Activated naive CD4-positive, alpha-beta T cell treated with anti-CD3 and anti-CD28 coated beads, Interleukin-2, amount 10 ng/mL, durations not matched to agents 7 days and 5 days (primary cell): ENCODE measurements at regions not wholly inside any gene's neighbourhood (a gene's known extent, or its start where the extent isn't known, plus 50 kb on each side); places are given as distances from the start of the nearest gene placed in this dataset.

Experiments
- CTCF ChIA-PET: fragments of 350-600 bp; sonication (Branson Sonifier 250); formaldehyde crosslinking; loops from one replicate; lab custom pipeline; 2021; ENCODE audit warnings: antibody characterized with exemption; lab: Charles Lee
- DNase-seq: peaks from one replicate; pipeline ENCODE4 v3.0.0-alpha.2; 2020
- H3K27ac Mint-ChIP-seq: one replicate; pipeline ENCODE4 v1.8.0; 2021; ENCODE audit warnings: mild to moderate bottlenecking, moderate library complexity, mixed read lengths
- H3K27me3 Mint-ChIP-seq: one replicate; pipeline ENCODE4 v1.8.0; 2021; ENCODE audit warnings: mild to moderate bottlenecking, mixed read lengths
- H3K36me3 Mint-ChIP-seq: one replicate; pipeline ENCODE4 v1.8.0; 2021; ENCODE audit warnings: mixed read lengths
- H3K4me1 Mint-ChIP-seq: one replicate; pipeline ENCODE4 v1.8.0; 2021; ENCODE audit warnings: mixed read lengths
- H3K4me3 Mint-ChIP-seq: one replicate; pipeline ENCODE4 v1.8.0; 2021; ENCODE audit warnings: mild to moderate bottlenecking, moderate library complexity, mixed read lengths
- H3K9me3 Mint-ChIP-seq: one replicate; pipeline ENCODE4 v1.8.0; 2021; ENCODE audit warnings: mixed read lengths

DNA sequence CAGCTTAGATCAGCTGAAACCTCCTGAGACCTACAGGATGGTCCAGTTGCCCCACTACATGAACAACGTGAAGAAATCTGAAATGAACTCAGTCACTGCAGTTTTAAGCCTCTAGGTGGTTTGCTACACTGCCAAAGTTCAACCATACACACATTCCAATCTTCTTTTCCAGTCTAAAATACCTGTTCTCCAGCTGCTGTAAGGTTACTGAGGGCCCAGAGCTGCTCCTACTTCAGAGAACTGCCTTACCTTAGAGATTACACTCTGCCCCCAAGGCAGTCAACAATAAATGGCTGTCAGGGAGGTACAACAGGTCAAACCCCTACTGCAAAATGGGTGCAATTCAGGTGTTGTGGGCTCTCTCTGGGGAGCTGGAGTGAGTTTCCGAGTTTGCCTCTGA is 154.1 kb upstream of the MIR17HG start:
- no peaks in the 10 kb centered on the region for H3K9me3 Mint-ChIP-seq
- H3K27me3 Mint-ChIP-seq = peaks cover 3% of the 10 kb centered on the region
- no peak overlapping the region for H3K4me3 Mint-ChIP-seq
- no peak for DNase-seq
- no peaks in the 10 kb centered on the region for H3K4me1 Mint-ChIP-seq
- no peak overlapping the region for H3K27ac Mint-ChIP-seq
- CTCF ChIA-PET = no interaction called here
- no peaks in the 10 kb centered on the region for H3K36me3 Mint-ChIP-seq

- Mint-ChIP-seq H3K27me3 (no peaks in the 10 kb centered on the region), H3K27ac (no peak overlapping the region), H3K9me3 (no peaks in the 10 kb centered on the region), H3K36me3 (no peaks in the 10 kb centered on the region), H3K4me3 (no peak overlapping the region), H3K4me1 (no peaks in the 10 kb centered on the region)
- CTCF ChIA-PET = no interaction called here
- DNase-seq = no peak
Observed at GRCh38 chr13:91195789-91196188, 151.7 kb upstream of the MIR17HG start.

DNA sequence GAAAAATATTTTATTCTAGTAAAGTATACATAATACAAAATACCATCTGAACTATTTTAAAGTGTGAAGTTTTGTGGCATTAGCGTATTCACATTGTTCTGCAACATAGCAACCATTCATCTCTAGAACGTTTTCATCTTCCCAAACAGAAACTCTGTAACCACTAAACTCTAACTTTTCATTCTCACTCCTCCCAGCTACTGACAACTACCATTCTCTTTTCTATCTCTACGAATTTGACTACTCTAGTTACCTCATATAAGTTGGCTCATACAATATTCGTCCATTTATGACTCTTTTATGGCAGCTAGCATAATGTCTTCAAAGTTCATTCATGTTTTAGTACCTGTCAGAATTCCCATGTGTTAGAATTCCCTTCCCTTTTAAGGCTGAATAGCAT is 150.5 kb upstream of the MIR17HG start:
- no peak overlapping the region for H3K4me3 Mint-ChIP-seq
- DNase-seq = no peak
- H3K9me3 Mint-ChIP-seq = no peaks in the 10 kb centered on the region
- CTCF ChIA-PET = no interaction called here
- H3K27ac Mint-ChIP-seq = no peak overlapping the region
- no peaks in the 10 kb centered on the region for H3K27me3 Mint-ChIP-seq
- H3K36me3 Mint-ChIP-seq = no peaks in the 10 kb centered on the region
- no peaks in the 10 kb centered on the region for H3K4me1 Mint-ChIP-seq

GRCh38 chr13:91199866-91200265 is 147.6 kb upstream of the MIR17HG start:
- DNase-seq = no peak
- no peaks in the 10 kb centered on the region for H3K36me3 Mint-ChIP-seq
- no peak overlapping the region for H3K27ac Mint-ChIP-seq
- H3K4me1 Mint-ChIP-seq = no peaks in the 10 kb centered on the region
- no peaks in the 10 kb centered on the region for H3K9me3 Mint-ChIP-seq
- H3K27me3 Mint-ChIP-seq = no peaks in the 10 kb centered on the region
- CTCF ChIA-PET = no interaction called here
- H3K4me3 Mint-ChIP-seq = no peak overlapping the region

DNA sequence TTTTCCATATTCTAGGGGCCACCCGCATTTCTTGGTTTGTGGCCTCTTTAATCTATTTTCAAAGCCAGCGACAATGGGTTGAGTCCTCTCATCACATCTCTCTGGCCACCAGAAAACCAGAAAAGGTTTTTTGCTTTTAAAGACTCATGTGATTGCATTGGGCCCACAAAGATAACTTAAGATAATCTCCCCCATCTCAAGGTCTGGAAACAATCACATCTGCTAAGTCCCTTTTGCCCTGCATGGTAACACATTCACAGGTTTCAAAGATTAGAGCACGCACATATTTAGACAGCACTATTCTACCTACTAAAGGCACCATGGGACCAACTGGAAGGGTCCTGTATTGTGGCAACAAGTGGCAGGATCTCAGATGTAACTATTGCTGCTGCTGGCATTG is 147.0 kb upstream of the MIR17HG start:
- H3K4me1 Mint-ChIP-seq = no peaks in the 10 kb centered on the region
- DNase-seq = no peak
- no peaks in the 10 kb centered on the region for H3K9me3 Mint-ChIP-seq
- no peaks in the 10 kb centered on the region for H3K36me3 Mint-ChIP-seq
- no peak overlapping the region for H3K27ac Mint-ChIP-seq
- no peak overlapping the region for H3K4me3 Mint-ChIP-seq
- no peaks in the 10 kb centered on the region for H3K27me3 Mint-ChIP-seq
- CTCF ChIA-PET = no interaction called here

DNA sequence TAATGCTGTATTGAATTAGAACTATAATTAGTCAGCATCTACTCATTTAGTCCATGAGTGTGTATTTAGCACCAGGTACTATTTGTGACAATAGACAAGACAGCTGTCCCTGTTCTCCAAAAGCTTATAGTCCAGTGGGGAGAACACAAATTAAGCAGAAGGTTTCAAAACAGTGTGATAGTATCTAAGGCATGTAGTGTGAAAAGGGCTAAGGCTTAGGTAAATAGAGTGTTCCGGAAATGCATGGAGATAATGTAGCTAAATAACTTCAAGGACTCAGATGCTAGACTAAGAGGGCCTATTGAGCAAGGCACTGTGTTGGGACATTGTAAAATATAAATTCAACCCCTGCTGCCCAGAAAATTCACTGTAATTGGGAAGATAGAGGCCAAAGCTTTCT is 144.1 kb upstream of the MIR17HG start:
- H3K9me3 Mint-ChIP-seq = no peaks in the 10 kb centered on the region
- CTCF ChIA-PET = interaction anchor here (0.6 kb wide), 1 partner anchor 1211 kb away, joined by 3 read pairs; no protein-coding TSS in a partner anchor
- no peaks in the 10 kb centered on the region for H3K36me3 Mint-ChIP-seq
- H3K4me1 Mint-ChIP-seq = no peaks in the 10 kb centered on the region
- H3K27ac Mint-ChIP-seq = no peak overlapping the region
- H3K27me3 Mint-ChIP-seq = no peaks in the 10 kb centered on the region
- H3K4me3 Mint-ChIP-seq = no peak overlapping the region
- no peak for DNase-seq

- no peak overlapping the region for H3K27ac Mint-ChIP-seq
- DNase-seq = no peak
- no peaks in the 10 kb centered on the region for H3K36me3 Mint-ChIP-seq
- no peak overlapping the region for H3K4me3 Mint-ChIP-seq
- no peaks in the 10 kb centered on the region for H3K9me3 Mint-ChIP-seq
- H3K27me3 Mint-ChIP-seq = peaks cover 4% of the 10 kb centered on the region
- no peaks in the 10 kb centered on the region for H3K4me1 Mint-ChIP-seq
- CTCF ChIA-PET = interaction anchor here (0.7 kb wide), 1 partner anchor 329 kb away, joined by 3 read pairs; no protein-coding TSS in a partner anchor
Observed at GRCh38 chr13:91207261-91207660, 140.2 kb upstream of the MIR17HG start.

- no peak for DNase-seq
- no peaks in the 10 kb centered on the region for H3K36me3 Mint-ChIP-seq
- H3K27me3 Mint-ChIP-seq = peaks cover 4% of the 10 kb centered on the region
- H3K27ac Mint-ChIP-seq = no peak overlapping the region
- H3K4me3 Mint-ChIP-seq = no peak overlapping the region
- CTCF ChIA-PET = no interaction called here
- no peaks in the 10 kb centered on the region for H3K4me1 Mint-ChIP-seq
- H3K9me3 Mint-ChIP-seq = no peaks in the 10 kb centered on the region
Observed at GRCh38 chr13:91211510-91211909, 136.0 kb upstream of the MIR17HG start.

- no peak overlapping the region for H3K4me3 Mint-ChIP-seq
- no peaks in the 10 kb centered on the region for H3K9me3 Mint-ChIP-seq
- peaks cover 4% of the 10 kb centered on the region for H3K27me3 Mint-ChIP-seq
- CTCF ChIA-PET = no interaction called here
- H3K36me3 Mint-ChIP-seq = no peaks in the 10 kb centered on the region
- DNase-seq = no peak
- H3K27ac Mint-ChIP-seq = no peak overlapping the region
- H3K4me1 Mint-ChIP-seq = no peaks in the 10 kb centered on the region
Observed at GRCh38 chr13:91212231-91212630, 135.3 kb upstream of the MIR17HG start.

GRCh38 chr13:91214031-91214430 is 133.5 kb upstream of the MIR17HG start:
- H3K4me1 Mint-ChIP-seq = no peaks in the 10 kb centered on the region
- no peaks in the 10 kb centered on the region for H3K9me3 Mint-ChIP-seq
- no peak overlapping the region for H3K27ac Mint-ChIP-seq
- no peak overlapping the region for H3K4me3 Mint-ChIP-seq
- no peaks in the 10 kb centered on the region for H3K36me3 Mint-ChIP-seq
- H3K27me3 Mint-ChIP-seq = peaks cover 4% of the 10 kb centered on the region
- CTCF ChIA-PET = no interaction called here
- DNase-seq = no peak

DNA sequence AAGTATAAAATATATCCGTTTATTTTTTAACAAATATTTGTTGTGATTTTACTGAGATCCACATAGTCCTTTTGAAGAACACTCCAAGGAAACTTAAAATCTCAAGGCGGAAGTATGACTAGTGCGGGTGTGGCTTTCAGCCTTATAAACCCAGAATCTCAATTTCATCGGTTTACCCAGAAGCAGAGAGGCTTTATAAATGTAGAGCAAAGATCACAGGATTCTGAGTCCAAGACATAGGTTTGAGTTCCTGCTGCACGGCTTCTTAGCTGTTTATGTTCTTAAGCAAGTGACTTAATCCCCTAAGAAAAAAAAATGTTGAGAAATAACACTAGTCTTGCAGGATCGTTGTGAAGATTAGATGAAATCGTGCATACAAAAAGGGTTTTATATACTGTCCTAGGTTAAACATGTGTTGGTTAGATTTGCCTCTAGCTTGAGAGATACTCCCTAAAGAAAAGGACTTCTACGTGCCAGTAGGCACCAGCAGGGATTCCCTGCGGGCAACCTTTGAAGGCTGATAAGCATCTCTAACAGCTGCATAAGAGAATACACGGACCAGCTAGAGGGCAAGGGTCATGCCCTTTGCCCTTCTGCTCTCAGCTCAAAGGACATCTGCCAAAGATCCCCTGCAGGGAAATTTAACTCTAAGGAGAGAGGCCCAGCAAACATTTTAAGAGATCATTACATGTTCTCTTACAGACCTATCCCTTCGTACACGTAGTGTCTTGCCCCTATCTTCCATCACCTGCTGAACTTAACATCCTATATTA is 130.4 kb upstream of the MIR17HG start:
- no peak for DNase-seq
- no peaks in the 10 kb centered on the region for H3K9me3 Mint-ChIP-seq
- H3K27me3 Mint-ChIP-seq = no peaks in the 10 kb centered on the region
- H3K27ac Mint-ChIP-seq = no peak overlapping the region
- H3K4me3 Mint-ChIP-seq = no peak overlapping the region
- H3K4me1 Mint-ChIP-seq = no peaks in the 10 kb centered on the region
- CTCF ChIA-PET = interaction anchor here (0.6 kb wide), 1 partner anchor 30 kb away, joined by 4 read pairs; no protein-coding TSS in a partner anchor
- no peaks in the 10 kb centered on the region for H3K36me3 Mint-ChIP-seq

DNA sequence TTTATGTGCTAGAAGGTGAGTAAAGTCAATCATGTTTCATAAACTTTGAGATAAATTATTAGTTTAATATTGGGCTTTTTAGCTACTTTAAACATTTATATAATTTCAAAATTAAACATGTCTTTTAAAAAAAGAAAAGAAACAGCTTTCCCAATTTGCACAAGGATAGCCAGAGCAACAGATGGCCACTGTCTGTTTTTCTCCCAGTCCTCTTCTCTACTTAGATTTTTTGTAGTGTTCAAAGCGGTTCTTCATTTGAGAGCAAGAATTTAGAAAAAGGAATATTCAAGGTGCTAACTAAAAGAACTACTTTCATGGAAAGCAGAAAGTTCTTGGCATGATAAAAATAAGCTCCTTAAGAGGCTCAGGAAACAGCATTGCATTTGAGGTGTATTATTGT is 128.3 kb upstream of the MIR17HG start:
- Mint-ChIP-seq H3K27me3 (no peaks in the 10 kb centered on the region), H3K36me3 (no peaks in the 10 kb centered on the region), H3K4me3 (no peak overlapping the region), H3K9me3 (no peaks in the 10 kb centered on the region), H3K4me1 (no peaks in the 10 kb centered on the region), H3K27ac (no peak overlapping the region)
- no peak for DNase-seq
- CTCF ChIA-PET = no interaction called here

DNA sequence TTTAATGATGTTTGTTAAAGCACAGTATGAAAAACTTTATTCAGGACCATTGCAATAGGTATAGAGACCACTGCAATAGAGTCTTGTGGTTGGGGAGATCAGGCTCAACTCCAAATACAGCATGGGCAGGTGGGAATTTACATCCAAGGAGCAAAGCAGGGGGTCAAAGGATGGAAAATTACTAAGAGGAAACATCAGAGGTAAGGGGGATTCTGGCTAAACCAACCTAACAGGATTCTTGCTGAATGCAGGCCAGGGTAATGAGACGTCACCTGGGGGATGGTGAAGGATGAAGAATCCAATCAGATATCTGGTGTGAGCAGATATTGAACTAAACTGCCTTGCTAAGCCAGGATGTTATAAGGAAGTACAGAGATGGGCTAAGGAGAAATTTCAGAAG is 126.6 kb upstream of the MIR17HG start:
- Mint-ChIP-seq H3K27me3 (no peaks in the 10 kb centered on the region), H3K4me1 (no peaks in the 10 kb centered on the region), H3K36me3 (no peaks in the 10 kb centered on the region), H3K4me3 (no peak overlapping the region), H3K9me3 (no peaks in the 10 kb centered on the region), H3K27ac (no peak overlapping the region)
- CTCF ChIA-PET = no interaction called here
- no peak for DNase-seq

DNA sequence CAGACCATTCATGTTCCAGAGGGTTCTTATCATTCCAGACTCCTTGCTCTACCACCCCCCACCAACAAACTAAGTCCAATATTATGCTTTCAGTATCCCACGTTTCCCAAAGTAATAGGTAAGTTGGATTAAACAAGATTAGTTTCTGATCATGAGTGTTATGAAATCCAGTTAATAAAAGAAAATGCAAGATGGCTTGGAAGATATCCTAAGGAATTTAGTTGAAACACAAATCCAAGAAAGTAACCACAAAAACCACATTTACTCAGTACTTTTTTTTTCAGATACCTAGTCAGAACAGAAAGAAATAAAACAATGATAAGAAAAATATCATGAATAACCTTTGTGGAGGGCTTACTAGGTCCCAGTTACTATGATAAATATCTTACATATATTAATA is 119.4 kb upstream of the MIR17HG start:
- Mint-ChIP-seq H3K36me3 (no peaks in the 10 kb centered on the region), H3K4me3 (no peak overlapping the region), H3K4me1 (no peaks in the 10 kb centered on the region), H3K27me3 (no peaks in the 10 kb centered on the region), H3K9me3 (no peaks in the 10 kb centered on the region), H3K27ac (no peak overlapping the region)
- DNase-seq = no peak
- CTCF ChIA-PET = no interaction called here

DNA sequence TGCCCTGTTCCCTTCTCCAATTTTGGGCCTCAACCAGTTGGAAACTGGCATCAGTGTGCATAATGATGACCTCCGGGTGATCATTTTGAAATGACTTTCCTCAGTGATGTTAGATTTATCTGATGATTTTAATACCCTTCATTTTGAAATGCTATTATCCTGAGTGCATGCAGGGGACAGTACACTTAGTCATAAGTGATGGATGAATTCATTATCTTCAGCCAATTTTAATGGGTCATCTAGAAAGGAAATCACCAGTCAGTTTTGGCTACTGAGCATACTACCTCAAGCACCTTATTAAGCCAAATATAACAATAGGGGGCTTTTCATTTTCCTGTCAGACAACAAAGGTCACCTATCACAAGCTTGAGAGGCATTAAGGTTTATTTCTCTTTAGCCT is 118.5 kb upstream of the MIR17HG start:
- Mint-ChIP-seq H3K9me3 (no peaks in the 10 kb centered on the region), H3K27me3 (no peaks in the 10 kb centered on the region), H3K27ac (no peak overlapping the region), H3K4me1 (no peaks in the 10 kb centered on the region), H3K36me3 (no peaks in the 10 kb centered on the region), H3K4me3 (no peak overlapping the region)
- CTCF ChIA-PET = no interaction called here
- no peak for DNase-seq
